DND-41 (cell line): ENCODE measurements at regions not wholly inside any gene's neighbourhood (a gene's known extent, or its start where the extent isn't known, plus 50 kb on each side); places are given as distances from the start of the nearest gene placed in this dataset.

Source experiments
- CTCF ChIP-seq: IDR thresholded peaks from 2 replicates; pipeline ENCODE4 v1.5.1; 2012; ENCODE audit warnings: borderline replicate concordance, low read length, moderate library complexity, mild to moderate bottlenecking; ENCODE audit not compliant: poor library complexity, severe bottlenecking; ENCODE audit errors: extremely low read depth
- EZH2 ChIP-seq: IDR thresholded peaks from 3 replicates; pipeline ENCODE4 v1.6.1; 2012; ENCODE audit warnings: borderline replicate concordance, low read depth, mild to moderate bottlenecking, moderate library complexity, low read length, inconsistent platforms; ENCODE audit not compliant: severe bottlenecking

- TF ChIP-seq CTCF (no peak), EZH2 (no peak)
These were observed 417.7 kb downstream of the BUD13 start for GRCh38 chr11:116355104-116355503.
